H1 (cell line): ENCODE measurements at regions not wholly inside any gene's neighbourhood (a gene's known extent, or its start where the extent isn't known, plus 50 kb on each side); places are given as distances from the start of the nearest gene placed in this dataset.

Experiments
- CEBPB ChIP-seq: IDR thresholded peaks from 2 replicates; pipeline ENCODE4 v1.6.1; 2012; ENCODE audit warnings: low read depth, low read length
- CTBP2 ChIP-seq: IDR thresholded peaks from 2 replicates; pipeline ENCODE4 v1.7.0; 2011; ENCODE audit warnings: borderline replicate concordance, mild to moderate bottlenecking, moderate library complexity, mixed read lengths, low read length; ENCODE audit not compliant: insufficient read depth, insufficient read length
- SP4 ChIP-seq: IDR thresholded peaks from 2 replicates; pipeline ENCODE4 v1.6.1; 2012; ENCODE audit warnings: low read length, inconsistent platforms

DNA sequence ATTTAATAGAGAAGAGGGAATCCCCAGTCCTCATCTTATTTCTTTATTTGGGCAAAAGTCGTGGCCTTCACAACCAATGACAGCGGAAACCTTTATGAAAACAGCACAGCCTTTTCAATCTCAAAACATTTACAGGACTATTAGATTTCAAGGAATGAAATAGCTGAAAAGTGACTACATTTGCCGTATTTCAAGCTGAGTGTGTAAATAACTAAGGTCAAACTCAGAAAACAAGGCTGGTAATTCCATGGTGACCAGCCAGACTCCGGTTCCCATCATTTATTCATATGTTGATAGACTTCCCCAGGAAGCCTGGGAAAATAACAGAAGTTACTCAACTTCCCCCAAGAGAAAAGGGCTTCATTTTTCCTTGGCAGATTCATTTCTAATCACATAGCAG lies 457.3 kb upstream of the NFE2L3 start (continued):
- TF ChIP-seq CTBP2 (no peak), CEBPB (peak; percentile 13; the same call in 1 of the 2 replicates), SP4 (no peak)
